Inflammatory macrophage (primary cell): ENCODE measurements at regions not wholly inside any gene's neighbourhood (a gene's known extent, or its start where the extent isn't known, plus 50 kb on each side); places are given as distances from the start of the nearest gene placed in this dataset.

Experiments used
- DNase-seq, 2 donors: peaks; one replicate each; pipeline ENCODE4 v3.0.0-alpha.2; 2020 to 2022

- no peak for DNase-seq
Measured at GRCh38 chr2:18423636-18424035, 136.8 kb downstream of the RDH14 start.

DNA sequence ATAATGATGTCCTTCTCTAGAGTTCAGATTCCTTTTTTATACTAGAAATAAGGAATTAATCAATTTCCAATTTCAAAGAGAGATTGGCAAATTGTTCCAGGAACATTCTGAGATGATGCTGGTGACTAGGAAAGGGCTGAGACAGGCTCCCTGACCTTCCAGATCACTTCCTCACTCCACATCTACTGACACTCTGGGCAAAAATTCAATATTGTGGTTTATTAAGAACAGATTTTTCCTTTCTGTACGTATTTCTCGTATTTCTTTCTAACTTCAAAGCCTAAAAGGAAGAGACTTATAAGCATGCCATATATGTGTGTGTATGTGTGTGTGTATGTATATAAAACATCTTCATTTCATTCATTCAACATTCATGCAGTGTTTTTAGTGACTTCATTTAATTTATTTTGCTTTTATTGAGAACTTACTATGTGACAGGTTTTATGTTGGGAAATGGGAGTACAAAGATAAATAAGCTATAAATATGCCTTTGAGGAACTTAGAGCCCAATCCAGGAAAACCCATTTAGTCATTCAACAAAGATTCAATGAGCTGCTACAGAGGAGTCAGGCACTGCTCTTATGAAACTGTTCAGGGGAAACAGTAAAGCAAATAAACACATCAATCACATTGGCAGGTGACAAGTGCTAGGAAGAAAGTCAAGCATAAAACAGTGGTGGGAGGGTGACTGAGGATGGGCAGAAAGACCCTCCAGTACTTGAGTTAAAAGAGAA, 137.9 kb downstream of the RDH14 start:
- no peak for DNase-seq

DNA sequence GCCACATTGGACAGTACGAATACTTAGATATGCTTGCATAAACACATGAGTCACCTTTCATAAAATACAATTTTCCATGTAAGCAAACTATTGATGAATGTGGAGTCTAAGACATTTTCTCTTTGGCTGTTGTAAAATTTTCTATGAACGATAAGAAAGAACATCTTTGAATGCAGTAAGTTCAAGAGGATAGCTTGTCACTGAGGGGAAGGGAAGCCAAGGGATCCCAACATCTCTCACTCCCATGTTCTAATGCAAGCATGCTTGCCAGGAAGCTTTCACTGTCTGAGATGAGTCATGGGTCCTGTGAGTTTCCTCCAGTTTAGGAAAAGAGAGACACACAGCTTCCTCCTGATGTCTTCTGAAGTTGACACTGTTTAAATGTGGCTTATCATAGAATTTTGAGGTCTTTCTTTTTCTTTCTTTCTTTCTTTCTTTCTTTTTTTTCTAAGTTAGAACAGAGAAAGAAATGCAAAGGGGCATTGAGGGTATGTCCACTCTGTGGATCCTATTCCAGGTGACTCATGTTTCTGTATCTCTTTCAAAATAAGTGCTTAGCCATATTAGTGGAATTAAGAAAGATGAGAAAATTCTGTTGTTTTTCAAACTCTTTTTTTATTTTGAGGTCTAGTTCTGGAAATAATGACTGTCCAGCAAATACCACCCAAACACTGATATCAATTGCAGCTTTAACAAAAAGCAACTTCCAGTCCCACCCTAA, 146.6 kb downstream of the RDH14 start:
- peak in 1 of 2 donors; percentile 5 for DNase-seq

DNA sequence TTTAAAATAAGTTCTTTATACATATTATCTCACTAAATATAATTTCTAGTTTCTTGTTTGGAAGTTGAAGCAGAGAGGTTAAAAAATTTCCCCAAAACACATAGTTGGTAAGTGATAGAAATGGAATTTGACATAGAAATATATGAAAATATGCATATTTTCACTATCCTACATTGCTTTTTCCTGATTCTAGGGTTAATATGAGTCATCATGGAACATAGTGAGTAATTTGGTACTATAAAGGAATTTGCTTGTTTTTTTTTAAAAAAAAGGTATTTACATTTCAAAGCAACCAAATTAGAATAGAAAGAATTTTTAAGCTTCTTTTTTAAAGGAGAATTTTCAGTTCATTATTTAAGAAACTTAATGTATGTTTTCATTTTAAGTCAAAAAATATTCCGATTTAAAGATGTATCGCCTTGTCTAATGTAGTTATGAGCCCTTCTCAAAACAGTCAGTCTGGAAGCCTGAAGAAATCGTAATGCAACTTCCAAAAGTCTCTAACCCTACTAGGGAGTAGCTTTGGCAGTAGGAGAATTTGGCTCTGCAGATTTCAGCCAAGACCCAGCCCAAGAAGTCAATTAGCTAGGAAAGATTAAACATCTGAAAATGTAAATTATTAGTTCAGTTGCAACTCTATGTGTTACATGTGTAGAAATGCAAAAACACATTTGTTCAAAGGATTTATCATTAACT, 147.3 kb downstream of the RDH14 start:
- no peak for DNase-seq

DNA sequence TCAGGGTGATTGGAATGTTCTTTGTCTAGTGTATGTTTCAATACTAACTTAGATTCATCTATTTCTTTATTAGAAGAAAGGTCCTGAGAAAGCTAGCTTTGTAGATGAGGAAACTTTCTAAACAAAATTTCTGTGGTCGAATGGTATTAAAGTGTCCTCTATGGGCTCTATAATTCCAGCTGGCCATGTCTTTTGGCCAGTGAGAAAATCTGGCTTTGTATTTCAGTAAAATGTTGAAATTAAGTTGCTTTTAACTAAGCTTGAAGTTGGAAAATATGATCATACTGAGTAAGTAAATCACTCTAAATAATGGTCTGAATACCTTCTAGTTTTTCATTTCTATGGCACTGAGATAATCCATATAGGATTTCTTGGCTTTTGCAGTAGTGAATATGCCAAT, 148.8 kb downstream of the RDH14 start:
- DNase-seq, result no peak

- DNase-seq, result no peak
Measured at GRCh38 chr2:18410543-18410942, 149.9 kb downstream of the RDH14 start.

- DNase-seq, result no peak
Measured at GRCh38 chr2:18408638-18409037, 151.8 kb downstream of the RDH14 start.

- DNase-seq, result no peak
Measured at GRCh38 chr2:18406219-18406618, 154.2 kb downstream of the RDH14 start.

DNA sequence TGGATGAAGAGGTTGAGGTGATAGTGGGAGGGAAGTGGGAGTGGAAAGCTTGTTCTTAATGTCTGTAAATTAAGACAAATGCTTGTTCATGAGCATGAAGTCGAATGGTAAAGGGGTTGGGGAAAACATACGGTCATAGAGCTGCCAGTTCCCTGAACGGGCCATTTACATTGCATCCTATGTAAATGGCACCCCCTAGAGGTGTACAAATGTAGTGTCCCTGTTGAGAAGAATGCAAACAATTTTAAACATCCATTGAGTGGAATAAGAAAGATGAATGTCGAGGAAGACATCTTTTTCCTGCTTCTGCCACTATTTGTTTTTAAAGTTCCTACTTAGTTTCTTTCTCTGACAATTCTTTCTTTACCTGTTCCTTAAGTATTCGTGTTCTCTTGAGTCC, 155.7 kb downstream of the RDH14 start:
- DNase-seq, result no peak

DNA sequence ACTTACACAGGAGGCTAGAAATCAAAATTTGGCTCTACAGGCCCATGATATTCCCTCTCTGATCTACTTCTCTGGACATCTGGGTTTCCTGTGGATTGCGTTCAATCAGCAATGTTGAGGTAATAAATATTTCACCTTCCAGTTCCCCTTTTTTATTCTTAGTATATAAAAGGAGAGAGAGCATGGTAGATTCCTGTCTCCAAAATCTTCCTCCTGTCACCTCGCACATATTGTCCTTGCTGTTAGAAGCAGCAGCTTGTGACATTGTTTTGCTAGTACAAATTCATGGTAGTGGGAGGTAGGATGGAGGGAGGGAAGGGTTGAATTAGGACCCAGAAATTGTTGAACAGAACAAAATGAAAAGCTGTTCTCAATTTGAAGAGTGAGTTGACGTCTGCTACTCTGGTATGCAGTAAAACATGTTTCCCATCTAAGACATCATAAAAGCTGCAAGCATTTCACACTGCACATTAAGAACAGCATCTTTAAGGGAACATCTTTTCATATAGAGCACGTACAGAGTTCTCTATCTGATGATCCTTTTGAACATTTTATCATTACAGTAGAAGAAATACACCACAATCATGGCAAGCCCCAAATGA, 156.4 kb downstream of the RDH14 start:
- no peak for DNase-seq

GRCh38 chr2:18402831-18403230, 157.6 kb downstream of the RDH14 start:
- DNase-seq, result no peak

GRCh38 chr2:18401471-18401870, 159.0 kb downstream of the RDH14 start:
- no peak for DNase-seq

GRCh38 chr2:18399601-18400000, 160.9 kb downstream of the RDH14 start:
- DNase-seq, result no peak

DNA sequence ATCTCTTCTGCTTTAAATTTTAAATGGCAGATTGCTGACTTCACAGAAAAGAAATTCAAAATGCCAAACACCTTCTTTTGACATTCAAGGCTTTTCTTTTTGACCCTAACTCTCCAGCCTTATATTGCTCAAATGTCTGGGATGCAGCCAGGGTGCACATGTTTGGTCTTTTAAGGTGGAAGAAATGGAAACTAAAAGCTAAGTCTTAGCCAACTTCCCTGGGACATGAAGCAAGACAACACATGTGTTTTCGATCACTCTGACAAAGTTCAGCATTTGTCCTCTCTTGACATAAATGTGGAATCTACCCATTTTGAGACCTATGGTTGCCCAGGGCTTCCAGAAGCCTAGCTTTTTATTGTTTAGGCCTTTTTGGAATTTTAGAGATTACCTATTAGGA, 161.6 kb downstream of the RDH14 start:
- DNase-seq, result no peak

DNA sequence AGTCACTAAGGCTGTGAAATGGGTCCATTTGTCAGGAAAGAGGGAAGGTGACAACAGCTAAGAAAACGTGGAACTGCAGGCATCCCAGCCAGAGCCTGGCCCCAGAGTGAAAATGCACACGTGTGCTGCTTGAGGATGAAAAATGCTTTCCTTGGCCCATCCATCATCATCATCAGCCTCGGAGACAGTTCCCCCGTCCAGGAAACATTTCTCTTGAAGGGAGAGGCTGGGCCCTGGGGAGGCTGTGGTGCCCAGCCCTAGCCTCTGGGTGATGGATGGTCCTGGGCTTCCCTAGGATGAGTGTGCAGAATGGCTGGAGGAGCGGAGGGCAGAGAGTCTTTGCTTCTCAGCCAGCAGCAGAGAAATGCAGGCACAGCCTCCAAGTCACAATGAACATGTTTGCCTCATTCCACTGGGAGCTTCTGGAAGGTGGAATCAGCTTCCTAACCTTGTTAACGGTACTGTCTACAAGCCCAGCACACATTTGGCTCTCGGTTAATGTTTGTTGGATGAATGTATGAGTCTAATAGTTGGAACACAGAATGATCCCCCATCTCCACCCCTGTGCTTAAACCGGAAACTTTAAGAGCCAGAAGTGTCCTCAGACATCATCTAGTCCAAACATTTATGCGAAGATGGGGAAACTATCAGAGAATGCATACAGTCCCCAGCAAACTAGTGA, 164.0 kb downstream of the RDH14 start:
- no peak for DNase-seq

DNA sequence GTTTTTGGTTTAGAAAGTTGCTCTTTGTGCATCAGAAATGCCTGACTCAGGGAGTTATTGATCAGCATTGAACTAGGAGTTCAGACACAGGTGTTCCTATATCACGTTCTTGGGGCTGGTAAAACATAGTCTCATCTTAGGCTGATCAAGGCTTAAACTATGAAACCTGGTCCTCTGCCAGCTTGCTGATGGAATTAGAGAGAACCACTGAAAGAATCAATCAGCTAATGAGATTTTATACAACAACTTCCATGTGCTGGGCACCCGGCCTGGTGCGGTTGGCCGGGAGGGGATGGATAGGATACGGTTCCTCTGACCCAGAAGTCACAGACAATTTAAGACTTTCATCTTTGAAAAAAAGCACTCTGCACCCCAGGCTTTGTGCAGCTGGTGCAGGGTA, 164.9 kb downstream of the RDH14 start:
- DNase-seq, result no peak

DNA sequence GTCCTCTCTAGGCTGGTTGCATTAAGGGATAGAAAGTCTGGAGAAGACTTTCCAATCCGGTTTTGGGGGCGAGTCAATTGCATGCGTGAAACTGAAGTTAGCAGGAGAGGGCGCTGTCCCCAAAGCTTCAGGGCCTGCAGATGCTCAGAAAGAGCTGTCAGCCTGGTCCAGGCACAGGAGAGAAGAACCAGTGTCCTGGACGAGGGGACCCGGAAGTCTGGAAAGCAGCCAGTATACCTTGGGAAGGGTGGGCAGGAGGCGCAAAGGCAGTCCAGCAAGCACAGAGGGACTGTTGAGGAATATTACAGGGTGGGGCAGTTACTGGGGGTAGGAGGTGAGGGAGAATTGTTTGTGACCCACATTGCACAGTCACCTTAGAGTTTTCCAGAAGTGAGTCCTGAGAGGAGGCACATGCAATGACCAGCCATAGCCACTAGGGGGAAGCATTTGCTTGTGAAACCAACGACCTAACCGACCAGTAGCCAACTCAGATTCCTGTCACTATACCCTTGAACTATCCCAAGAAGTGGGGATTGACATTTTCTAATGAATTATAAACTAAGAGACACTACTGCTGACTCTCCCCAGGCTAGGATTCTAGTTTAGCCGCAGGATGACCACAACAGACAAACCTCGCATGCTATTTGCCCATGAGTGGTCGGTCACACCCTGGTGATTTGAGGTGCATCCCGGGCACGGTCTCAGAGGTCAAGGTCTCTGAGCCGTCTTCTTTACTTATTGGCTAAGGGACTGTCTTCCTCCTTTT, 172.8 kb downstream of the RDH14 start:
- peak; percentile 60 to 70 for DNase-seq

- DNase-seq, result no peak
Measured at GRCh38 chr2:18384242-18384641, 176.2 kb downstream of the RDH14 start.

DNA sequence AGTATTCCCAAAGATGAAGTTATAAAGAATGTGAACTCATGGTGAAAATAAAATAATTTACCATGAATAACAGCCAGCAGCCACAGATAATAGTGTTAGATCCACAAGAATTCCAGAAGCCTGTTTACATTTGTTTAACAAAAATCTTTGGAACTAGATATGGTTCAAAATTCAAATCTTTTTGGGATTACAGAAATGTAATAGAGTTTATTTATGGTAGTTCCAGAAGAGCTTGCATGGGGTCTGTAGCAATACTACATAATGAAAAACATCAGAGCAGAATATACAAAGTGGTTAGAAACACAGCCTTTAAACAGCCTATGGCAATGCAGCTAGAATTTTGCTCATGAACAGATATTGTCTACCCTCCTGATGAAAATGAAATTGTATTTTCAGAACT, 179.1 kb downstream of the RDH14 start:
- DNase-seq, result no peak

DNA sequence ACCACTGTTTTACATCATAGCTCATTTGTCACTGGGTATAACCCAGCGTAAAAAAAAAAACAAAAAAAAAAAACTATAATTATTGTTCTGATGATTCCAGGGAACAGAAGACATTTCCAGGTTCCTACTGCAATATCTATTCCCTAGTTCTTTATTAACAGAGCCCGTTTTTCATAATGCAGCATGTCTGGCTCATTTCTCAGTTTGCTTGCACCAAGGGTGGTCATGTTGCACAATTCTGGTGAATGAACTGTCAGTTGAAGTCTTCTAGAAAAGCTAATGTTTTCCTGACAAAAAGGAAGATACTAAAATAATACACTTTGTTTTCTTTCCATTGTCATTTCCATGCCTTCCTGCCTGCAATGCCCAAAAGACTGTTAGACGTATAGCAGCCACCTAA, 180.1 kb downstream of the RDH14 start:
- no peak for DNase-seq

GRCh38 chr2:18379870-18380269, 180.6 kb downstream of the RDH14 start:
- no peak for DNase-seq
